ENCODE measurements at regions not wholly inside any gene's neighbourhood (a gene's known extent, or its start where the extent isn't known, plus 50 kb on each side); places are given as distances from the start of the nearest gene placed in this dataset.

DNA sequence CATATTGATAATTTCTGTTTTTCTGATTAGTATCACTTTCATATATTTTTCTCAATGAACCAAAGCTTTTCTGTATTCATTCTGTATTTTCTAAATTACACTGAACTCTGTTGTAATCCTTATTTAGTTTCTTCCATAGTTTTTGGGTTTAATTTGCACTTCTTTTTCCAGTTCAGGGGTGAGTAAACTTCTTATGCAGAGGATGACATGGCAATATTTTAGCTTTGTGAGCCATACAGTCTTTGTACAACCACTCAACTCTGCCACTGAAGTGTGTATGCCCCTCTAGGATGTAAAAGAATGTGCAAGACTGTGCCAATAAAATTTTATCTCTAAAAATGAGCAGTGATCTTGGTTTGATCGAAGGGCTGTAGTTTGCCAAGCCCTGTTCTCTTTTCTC is 239.0 kb upstream of the CITED2 start:
- DNase-seq = no peak

DNA sequence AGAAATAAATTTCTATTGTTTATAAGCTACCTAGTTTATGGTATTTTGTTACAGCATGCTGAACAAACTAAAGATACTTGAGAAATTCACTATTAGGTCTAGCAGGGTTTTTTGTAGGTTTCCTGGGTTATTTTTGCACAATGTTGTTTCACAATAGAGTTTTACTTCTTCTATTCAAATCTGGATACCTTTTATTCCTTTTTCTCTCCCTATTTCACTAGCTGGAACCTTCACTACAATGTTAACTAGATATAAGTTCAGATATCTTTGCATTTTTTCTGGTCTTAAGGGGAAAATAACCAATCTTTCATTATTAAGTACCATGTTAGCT is 237.7 kb upstream of the CITED2 start:
- DNase-seq = no peak

DNA sequence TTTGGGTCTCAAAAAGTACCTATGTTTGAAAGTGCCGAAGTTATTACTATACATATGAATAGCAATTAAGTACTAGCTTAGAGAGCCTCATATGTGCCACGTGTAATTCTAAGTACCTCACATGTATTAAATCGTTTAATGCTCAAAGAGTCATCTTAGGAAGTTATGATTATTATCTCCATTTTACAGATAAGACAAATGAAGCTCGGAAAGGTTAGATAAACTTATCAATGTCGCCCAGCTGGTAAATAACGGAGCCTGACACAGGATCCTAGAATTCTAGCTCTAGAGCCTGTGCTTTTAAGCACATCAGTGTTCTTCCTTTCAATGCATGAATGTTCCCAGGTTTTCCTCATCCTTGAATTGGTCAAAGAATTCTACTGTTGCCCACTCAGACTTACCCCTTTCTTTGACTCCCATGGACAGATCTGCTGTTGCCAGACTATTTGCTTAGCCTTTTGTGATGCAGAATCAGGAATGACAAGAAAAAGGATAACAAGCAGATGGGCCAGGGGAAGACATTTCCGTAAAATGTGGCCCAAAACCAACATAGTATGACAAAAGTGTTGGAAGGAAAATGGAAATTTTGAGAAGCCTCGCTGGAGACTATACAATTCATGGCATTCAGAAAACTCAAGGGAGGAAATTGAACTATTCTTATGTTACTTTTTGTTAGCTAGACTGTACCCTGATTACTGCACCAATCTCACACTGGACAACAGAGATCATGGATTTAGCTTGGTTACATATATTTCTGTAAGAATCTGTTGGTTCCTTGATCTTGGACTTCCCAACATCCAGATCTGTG is 237.1 kb upstream of the CITED2 start:
- DNase-seq = no peak

DNA sequence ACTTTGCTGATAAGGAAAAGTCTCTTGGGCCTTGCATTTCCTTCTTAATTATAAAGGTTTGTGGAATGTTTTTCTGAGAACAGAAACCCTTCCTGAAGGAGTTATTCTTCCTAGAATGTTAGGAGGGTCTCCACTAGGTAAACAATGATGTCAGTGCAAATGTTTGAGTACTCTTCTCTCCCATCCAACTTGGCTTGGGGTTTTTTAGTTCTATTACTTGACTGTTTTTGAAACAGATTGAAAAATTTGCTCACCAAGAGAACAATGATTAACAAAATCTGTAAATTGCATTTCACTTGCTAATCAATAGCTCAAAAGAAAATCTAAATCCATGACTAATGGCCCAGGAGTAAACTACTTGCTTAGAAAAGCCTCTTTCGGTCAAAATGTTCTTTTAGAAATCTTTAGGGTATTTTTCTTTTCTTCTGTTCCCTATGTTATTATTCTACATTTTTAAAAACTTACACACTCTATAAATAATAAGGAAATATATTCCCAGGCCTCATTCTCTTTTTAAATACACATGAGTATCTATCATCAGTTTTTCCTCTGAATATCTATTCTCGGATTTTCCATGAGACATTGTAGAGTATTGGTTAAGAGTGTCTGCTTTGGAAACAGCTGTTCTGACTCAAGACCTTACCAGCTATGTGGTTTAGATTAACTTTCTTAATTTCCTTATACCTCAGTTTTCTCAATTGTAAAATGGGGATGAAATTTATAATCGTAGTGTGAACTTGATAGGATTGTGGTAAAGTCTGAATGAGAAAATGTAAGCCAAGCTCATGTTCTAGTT is 234.2 kb upstream of the CITED2 start:
- DNase-seq = no peak

DNA sequence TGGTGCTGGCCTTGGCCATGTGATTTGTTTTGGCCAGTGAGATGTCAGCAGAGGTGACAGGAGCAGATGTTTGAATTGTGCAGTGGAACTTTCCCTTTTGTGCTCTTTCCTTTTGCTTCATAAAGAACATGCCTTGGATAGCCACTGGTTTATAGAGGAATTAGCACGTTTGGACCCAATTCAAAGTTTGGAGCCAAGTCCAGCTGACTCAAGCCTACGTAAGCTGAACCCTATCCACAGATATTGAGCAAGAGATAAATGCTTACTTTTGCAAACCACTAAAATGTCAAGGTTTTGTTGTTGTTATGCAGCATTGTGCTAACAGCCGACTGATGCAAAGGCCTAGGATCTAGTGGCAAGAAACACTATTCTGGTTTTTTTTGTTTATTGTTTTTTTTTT is 230.9 kb upstream of the CITED2 start:
- no peak for DNase-seq

DNA sequence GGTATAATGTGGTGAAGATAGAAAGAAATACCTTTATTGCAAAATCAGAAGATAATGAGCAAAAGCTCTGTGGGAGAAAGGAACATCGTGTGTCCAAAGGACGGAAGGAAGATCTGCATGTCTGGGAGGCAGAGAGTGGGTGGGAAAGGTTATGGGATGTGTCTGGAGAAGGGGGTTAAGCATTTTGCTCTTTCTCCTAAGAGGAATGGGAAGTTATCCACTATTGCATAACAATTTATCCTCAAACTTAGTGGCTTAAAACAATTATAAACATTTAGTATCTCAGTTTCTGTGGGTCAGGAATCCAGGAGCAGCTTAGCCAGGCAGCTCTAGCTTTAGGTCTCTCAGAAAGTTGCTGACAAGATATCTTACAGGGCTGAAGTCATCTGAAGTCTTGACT is 229.1 kb upstream of the CITED2 start:
- DNase-seq = no peak

DNA sequence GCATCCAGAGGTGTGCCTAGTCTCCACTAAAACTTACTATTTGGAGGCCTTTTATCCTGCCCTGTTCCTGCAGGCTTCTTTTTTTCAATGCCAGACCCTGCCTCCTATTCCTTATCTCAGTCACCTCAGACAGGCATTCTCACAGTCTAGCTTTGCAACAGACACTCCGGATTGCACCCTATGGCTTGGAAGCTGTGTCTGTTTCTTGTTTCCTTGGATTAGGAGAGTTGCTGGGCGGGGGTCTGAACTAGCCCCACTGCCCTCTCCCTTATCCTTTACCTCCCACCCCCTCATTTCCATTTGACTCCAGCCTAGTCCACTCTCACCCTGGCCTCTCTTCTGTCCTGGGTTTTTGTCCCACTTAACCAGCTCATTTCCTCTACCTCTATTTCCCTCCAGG is 228.1 kb upstream of the CITED2 start:
- DNase-seq = no peak

DNA sequence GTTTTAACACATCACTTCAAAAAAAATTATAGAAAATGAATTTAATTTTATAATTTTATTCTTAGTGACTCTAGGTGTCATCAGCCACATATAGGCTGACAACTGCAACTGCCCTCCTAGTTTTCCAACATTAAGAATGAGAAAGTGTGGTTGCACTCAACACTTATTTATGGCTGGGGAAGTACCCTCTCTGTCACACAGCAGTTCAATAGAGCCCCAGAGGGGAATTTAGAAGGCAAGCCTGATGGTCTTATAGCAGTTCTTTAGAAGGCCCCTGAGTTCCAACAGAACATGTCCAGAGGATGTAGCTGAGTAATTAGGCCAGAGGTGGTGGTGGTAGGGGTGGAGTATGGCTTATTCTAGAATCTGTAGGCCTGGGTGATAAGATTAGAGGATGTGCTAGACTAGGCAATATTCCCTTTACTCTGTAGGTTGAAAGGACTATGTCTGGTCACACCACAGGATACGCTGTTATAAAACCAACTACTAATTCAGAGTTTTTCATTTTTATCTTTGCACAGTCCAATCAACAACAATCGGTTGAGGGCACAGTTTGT is 226.5 kb upstream of the CITED2 start:
- no peak for DNase-seq

DNA sequence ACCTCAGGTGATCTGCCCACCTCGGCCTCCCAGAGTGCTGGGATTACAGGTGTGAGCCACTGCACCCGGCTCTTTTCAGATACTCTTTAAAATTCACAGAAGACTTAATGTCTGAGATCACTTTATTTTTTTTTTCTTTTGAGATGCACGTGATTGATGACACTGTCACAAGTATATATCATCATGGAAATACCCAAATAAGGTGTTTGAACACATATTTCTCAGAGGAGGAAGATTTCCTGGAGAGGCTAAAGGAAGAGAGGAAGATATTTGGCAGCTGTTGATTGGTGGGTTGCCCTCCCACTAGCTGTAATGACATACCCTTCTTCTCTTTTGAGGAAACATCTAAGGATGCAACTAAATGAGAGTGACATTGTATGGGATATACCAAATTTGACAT is 225.9 kb upstream of the CITED2 start:
- DNase-seq = no peak

DNA sequence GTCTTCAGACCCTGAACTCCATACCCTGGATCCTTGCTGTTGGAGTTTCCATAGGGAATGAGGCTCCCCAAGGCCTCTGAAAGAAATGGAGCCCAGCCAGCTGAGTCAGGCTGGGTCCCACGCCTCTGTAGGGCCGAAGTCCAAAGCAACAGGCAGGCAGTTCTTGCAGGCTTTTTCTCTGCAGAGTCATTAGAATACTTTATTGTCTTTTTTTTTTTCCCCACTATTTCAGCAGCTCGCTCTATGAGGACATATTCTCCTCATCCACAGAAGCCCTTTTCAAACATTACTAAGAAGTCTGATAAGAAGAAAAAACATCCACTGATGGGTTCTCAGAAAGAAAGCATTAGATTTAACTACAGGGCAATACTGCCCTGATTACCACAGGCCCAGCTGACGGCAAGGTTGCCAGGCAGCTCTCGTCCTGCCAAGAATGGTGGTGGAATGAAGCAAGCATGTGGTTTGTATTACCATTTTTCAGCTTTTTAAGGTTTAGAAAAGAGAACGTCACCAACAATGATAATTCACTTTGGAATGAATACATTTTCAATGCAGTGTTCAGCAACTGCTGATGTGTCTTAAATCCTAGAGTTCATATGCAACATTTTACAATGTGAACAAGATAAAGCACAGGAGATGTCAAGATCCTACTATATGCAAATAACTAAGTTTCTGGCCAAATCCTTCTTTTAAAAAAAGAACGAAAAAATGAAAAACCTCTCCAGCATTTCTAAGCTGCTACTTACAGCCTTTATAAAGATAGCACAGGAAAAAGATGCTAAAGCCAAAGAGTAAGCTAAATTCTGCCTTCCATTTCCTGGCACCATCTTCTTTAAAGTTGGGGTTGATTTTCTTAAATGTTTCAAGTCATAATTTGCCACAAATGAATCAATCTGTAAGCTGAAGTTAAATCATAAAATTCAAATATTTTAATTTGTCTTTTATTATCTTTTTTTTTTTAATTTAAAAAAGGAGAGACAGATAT is 223.6 kb upstream of the CITED2 start:
- no peak for DNase-seq

DNA sequence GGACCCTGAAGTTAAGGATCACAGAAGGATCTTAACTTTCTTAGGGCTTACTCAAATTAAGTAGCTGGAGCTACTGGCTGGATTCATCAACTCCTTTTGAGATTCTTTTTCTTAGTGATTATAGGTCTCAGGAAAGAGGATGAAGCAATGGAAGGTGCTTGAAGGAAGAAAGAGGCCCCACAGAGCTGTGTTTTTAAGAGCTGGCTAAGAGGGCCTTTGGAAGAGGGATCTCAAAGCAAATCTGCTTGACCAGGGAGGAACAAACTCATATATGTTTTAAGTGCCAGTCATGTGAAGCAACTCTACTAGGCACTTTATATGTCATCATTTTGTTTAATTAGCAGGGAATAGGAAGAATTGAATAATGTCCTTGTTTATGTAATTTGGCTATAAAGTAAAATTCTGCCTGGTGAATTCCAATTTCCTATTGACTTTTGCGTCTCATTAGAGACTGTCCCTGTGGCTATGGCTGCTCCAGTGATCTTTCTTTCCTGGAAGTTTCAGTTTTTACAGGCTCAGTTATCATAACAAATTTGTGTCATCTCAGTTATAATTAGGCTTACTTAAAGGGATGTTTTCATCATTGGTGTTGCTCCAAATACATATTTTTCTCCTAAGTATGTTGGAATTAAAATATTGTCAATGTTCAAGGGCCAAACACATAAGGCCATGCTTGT is 222.8 kb upstream of the CITED2 start:
- DNase-seq = no peak

DNA sequence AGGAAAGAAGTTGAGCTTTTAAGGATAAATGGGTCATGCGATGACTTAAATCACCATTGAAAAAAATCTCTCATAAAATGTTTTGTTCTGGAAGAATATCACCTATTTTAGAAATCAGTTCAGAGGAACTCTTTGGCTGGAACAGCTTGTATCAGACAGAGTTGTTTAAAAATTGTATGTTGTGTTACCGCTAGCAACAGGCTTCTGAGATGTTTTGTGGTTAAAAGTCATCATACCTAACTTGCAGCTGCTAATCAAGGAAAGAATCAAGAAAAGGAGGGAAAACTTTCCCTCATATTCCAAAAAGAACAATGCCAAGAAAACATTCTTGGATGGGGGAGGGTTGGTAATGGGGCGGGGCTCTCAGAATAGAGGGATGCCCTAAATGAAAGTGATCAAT is 220.7 kb upstream of the CITED2 start:
- no peak for DNase-seq

DNA sequence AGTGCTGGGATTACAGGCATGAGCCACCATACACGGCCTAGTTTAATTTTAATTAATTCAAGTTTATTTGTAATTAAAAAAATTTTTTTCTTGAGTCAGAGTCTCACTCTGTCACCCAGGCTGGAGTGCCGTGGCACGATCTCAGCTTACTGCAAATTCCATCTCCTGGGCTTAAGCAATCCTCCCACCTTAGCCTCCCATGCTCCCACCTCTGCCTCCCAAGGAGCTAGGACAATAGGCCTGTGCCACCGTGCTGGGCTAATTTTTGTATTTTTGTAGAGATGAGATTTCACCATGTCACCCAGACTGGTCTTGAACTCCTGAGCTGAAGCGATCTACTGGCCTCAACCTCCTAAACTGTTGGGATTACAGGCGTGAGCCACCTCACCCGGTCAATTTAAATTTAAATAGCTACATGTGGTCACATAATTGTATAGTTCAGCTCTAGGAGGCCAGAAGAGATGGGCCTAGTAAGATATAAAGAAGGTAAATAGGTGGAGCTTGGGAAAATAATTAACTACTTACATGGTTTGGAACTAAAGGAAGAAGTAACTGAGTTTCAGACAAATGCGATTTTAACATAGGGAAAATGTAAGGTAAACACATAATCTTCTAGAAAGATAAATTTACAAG is 220.0 kb upstream of the CITED2 start:
- DNase-seq = no peak

DNA sequence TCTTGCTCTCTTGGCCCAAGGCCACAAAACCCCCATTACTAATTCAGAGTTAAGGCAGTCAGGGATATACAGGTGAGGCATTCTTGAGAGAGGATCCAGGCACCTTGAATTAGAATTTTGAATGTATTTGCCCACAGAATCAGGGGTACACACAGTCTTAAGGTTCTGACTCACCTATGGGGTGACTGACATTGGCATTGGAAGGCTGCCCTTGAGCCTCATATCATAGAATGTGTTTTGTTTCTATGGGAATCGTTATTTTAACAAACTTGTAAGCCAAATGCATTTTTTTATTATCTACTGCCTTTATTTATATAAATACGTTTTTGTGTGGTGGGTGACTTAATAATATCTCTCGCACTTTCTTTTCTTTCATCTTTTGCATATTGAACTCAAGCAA is 218.6 kb upstream of the CITED2 start:
- DNase-seq = no peak

DNA sequence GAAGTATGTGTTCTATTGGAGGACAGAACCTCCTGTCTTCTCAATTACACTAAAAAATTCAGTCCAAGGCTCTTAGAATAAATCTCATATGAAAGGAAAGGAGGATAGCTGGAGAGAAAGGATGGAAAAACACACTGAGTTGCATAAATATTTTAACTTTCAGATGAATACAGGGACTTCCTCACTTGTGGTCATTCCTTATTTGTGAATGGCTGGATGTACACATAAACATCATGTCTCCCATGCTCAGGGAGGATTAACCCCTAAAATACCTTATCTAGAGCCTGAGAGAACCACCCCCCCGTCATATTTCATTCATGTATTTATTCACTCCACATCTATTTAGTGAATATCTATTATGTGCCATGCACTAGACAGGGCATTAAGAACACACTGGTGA is 217.6 kb upstream of the CITED2 start:
- no peak for DNase-seq

DNA sequence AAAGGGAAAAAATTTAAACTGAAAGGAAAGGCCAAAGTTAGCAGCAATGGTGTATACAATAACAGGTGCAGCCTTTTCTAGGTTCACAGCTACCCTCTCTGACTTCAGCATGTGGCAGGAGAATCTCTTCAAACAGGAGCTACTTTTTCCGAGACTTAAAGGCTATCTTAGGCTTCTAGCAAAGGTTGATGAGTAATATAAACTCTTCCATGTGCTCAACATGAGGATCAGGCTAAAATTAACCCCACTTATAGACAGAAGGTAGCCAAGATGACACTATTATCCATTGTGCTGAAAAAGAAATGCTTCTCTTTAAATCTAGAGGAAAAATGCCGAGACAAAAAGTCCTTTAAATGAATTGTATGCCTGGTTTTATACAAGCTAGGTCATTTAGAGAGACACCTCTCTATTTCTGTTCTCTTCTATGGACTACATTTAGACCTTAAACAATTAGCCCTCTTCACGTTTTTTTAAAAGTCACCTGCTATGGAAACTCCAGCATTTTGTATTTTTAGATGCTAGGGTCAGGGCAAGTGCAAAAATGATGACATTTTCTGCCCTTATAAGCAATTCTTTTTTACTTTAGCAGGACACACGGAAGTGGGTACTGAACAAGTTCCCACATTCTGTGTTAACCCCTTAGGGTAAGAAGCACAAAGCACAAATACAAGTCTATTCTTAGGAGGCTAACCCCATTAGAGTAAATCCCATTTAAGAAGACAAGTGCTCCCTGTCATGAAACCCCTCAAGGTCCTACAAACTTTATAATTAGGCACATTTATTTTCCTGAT is 216.8 kb upstream of the CITED2 start:
- no peak for DNase-seq

DNA sequence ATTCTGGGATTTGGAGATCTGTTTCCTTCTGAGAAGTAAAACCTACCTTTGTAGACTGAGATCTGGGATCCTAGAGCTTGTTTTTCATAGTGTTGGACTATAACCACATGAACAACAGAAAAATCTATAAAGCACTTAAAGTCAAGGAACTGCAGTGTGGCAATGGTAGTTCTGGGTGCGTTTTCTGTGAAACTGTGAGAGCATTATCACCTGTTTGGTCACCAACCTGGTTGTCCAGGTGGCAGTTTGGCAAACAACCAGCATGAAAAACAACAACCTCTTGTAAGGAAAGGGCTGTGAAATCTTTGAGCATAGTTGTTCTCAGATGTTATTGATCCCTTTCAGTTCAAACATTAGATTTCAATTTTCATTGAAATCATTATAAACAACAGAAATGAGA is 215.8 kb upstream of the CITED2 start:
- DNase-seq = no peak

DNA sequence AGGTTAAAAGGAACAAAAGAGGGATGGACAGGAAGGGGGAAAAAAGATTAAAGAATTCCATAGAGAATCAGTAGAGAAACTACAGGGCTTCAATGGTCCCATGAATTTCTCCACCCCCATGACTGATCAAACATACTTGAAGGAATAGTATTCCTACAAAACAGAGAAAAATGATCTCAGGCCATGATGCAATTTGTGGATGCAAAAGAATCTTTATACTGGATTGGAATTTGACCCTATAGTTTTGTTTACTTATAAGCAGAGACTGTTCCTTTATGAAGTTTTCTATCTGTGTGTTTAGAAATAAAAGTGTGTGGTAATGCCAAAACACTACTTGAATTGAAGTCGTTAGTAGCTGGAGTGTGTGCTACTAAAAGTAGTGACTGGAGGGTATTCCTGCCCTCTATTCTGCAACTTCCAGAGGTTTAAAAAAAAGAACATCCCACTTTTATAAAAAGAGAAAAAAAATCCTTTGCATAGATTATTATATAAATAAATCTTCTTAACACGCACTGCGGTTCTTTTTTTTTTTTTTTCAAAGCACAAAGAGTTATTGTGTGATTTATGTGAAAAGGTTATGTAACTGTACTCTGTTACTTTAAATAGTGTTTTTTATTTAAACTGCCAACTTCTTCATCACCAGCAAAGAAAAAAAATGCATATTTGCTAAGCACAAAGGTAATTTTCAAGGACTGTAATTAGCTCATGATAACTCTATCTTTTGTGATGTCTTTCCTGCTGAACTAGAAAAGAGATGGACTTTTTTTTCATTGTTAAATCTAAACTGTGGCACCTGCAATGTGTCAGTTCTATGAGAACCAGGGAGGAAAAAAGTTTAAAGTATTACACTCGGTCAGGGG is 214.5 kb upstream of the CITED2 start:
- DNase-seq = no peak

DNA sequence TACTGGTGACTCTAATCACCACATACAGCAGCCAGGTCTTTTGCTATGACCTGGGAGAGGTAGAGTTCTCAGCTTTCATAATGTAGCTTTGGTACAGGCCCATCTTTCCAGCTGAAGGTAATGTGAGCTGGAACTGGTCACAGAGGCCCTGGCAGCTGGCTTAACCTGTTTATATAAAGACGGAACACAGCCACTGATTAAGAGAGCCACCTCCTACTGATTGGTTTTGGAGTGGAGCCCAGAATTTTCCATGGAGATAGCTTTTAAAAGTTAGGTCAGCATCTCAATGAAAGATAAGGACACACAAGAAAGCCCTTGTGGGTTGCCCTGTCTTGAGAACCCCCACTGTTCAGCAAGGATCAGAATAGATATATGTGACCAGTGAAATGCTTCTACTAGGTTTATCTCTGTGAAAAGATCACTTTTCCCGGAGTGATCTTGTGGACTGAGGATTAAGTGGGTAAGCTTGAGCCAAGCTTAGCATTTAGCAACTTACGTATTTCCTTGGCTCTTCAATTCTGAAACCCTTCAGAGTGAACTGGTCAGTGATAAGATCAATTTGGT is 213.7 kb upstream of the CITED2 start:
- no peak for DNase-seq

DNA sequence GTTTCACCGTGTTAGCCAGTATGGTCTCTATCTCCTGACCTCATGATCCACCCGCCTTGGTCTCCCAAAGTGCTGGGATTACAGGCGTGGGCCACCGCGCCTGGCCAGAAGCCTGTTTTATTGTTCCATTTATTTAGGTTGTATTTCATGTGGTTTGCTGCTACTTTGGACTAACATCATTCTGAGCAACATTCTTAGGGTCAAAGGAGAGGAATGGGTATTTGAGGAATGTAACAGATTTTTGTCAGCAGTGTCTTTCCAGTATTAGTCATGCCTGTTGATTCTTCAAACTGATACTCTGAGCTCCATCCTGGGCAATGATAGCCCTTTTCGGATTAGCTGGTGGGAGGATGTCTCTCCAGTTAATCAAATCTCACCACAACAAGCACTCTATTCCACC is 213.0 kb upstream of the CITED2 start:
- DNase-seq = no peak

Data from SIG-M5 (cell line).